ENCODE measurements at regions not wholly inside any gene's neighbourhood (a gene's known extent, or its start where the extent isn't known, plus 50 kb on each side); places are given as distances from the start of the nearest gene placed in this dataset.

GRCh38 chr9:79215821-79216220 is 355.9 kb upstream of the TLE4 start:
- TF ChIP-seq, protein P1, sequence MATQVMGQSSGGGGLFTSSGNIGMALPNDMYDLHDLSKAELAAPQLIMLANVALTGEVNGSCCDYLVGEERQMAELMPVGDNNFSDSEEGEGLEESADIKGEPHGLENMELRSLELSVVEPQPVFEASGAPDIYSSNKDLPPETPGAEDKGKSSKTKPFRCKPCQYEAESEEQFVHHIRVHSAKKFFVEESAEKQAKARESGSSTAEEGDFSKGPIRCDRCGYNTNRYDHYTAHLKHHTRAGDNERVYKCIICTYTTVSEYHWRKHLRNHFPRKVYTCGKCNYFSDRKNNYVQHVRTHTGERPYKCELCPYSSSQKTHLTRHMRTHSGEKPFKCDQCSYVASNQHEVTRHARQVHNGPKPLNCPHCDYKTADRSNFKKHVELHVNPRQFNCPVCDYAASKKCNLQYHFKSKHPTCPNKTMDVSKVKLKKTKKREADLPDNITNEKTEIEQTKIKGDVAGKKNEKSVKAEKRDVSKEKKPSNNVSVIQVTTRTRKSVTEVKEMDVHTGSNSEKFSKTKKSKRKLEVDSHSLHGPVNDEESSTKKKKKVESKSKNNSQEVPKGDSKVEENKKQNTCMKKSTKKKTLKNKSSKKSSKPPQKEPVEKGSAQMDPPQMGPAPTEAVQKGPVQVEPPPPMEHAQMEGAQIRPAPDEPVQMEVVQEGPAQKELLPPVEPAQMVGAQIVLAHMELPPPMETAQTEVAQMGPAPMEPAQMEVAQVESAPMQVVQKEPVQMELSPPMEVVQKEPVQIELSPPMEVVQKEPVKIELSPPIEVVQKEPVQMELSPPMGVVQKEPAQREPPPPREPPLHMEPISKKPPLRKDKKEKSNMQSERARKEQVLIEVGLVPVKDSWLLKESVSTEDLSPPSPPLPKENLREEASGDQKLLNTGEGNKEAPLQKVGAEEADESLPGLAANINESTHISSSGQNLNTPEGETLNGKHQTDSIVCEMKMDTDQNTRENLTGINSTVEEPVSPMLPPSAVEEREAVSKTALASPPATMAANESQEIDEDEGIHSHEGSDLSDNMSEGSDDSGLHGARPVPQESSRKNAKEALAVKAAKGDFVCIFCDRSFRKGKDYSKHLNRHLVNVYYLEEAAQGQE (IDR thresholded peaks at IDR 0.05), result no peak
- TF ChIP-seq JUNB (IDR thresholded peaks at IDR 0.05), result no peak
- no peak for TF ChIP-seq CTCF (IDR thresholded peaks at IDR 0.05)
- TF ChIP-seq NPAS2 (CRISPR knock-in tag; IDR thresholded peaks at IDR 0.05; ENCODE audit: borderline replicate concordance), result no peak
- TF ChIP-seq MYC (IDR thresholded peaks at IDR 0.05; ENCODE audit: borderline replicate concordance, low read length), result no peak
- no peak for TF ChIP-seq POLR2A (IDR thresholded peaks at IDR 0.05; ENCODE audit: low read length)
- TF ChIP-seq HEYL (CRISPR knock-in tag; IDR thresholded peaks at IDR 0.05), result no peak
- TF ChIP-seq POLR2AphosphoS2 (conservative IDR thresholded peaks at IDR 0.05; ENCODE audit: low read length), result no peak
- TF ChIP-seq RFX5 (IDR thresholded peaks at IDR 0.05), result no peak
- no peak for TF ChIP-seq HDAC2 (IDR thresholded peaks at IDR 0.05)
- TF ChIP-seq EHMT2 (IDR thresholded peaks at IDR 0.05; ENCODE audit: low read depth), result no peak
- TF ChIP-seq CBX2 (IDR thresholded peaks at IDR 0.05; ENCODE audit: borderline replicate concordance, low read depth), result no peak
